ENCODE measurements at regions not wholly inside any gene's neighbourhood (a gene's known extent, or its start where the extent isn't known, plus 50 kb on each side); places are given as distances from the start of the nearest gene placed in this dataset.

GRCh38 chr1:57605933-57606332, 182.1 kb upstream of the DAB1 start:
- H3K9me2 ChIP-seq (ENCODE audit: insufficient read depth), result no peaks in the 10 kb centered on the region
- no peak overlapping the region for H2AFZ ChIP-seq (ENCODE audit: low read depth, low read length, poor library complexity, severe bottlenecking)
- H3K36me3 ChIP-seq (ENCODE audit: control insufficient read depth in 1 of 2, insufficient read depth in 2 of 2, low read length in 2 of 2), result no peaks in the 10 kb centered on the region
- no peak overlapping the region for H3K4me2 ChIP-seq (ENCODE audit: low read length)
- no peaks in the 10 kb centered on the region for H4K20me1 ChIP-seq (ENCODE audit: insufficient read depth)
- DNase-seq (ENCODE audit: low read depth, low spot score), result no peak
- intact Hi-C loops (cut with micrococcal nuclease), result no loop called here
- no peaks in the 10 kb centered on the region for H3K27me3 ChIP-seq (ENCODE audit: insufficient read depth, low read length)
- ChIA-PET POLR2A (no interaction called here), RAD21 (ENCODE audit: low non-redundant PET in 1 of 2, low total read pairs in 2 of 2, uncharacterized antibody in 2 of 2, unreplicated experiment in 2 of 2) (no interaction called here), CTCF (no interaction called here)
- H3K4me3 ChIP-seq (replicated peaks in 1 of 2; ENCODE audit: low read depth in 1 of 2, low read length in 2 of 2), result no peak overlapping the region
- no peaks in the 10 kb centered on the region for H3K79me2 ChIP-seq (ENCODE audit: insufficient read depth, low read length)
- TF ChIP-seq ATF3 (IDR thresholded peaks at IDR 0.05) (no peak), SIN3A (IDR thresholded peaks at IDR 0.05; ENCODE audit: low read depth) (no peak), EZH2 (IDR thresholded peaks at IDR 0.05) (no peak), EZH2phosphoT487 (IDR thresholded peaks at IDR 0.05; ENCODE audit: borderline replicate concordance) (no peak), JUND (IDR thresholded peaks at IDR 0.05) (no peak), SRF (IDR thresholded peaks at IDR 0.05; ENCODE audit: low read depth) (no peak), CTCF (IDR thresholded peaks at IDR 0.05 in 2 of 3, conservative IDR thresholded peaks at IDR 0.05 in 1 of 3; ENCODE audit: borderline replicate concordance in 1 of 3, insufficient read depth in 1 of 3, low read depth in 2 of 3, low read length in 2 of 3) (no peak), ELF1 (IDR thresholded peaks at IDR 0.05; ENCODE audit: borderline replicate concordance, low read depth) (no peak), YY1 (IDR thresholded peaks at IDR 0.05; ENCODE audit: extremely low read depth, insufficient replicate concordance, low read depth, low read length) (no peak), ZNF274 (IDR thresholded peaks at IDR 0.05; ENCODE audit: low read depth, low read length) (no peak), CEBPB (IDR thresholded peaks at IDR 0.05; ENCODE audit: low read depth) (no peak), EGR1 (IDR thresholded peaks at IDR 0.05; ENCODE audit: low read depth) (no peak), CBX3 (IDR thresholded peaks at IDR 0.05; ENCODE audit: low read depth) (no peak), POLR2AphosphoS5 (IDR thresholded peaks at IDR 0.05; ENCODE audit: low read depth, low read length) (no peak), REST (IDR thresholded peaks at IDR 0.05; ENCODE audit: low read depth) (no peak)
- no peak overlapping the region for H3K27ac ChIP-seq (ENCODE audit: low read depth, low read length)
- no peak overlapping the region for H3K9ac ChIP-seq (ENCODE audit: low read length)
- BruUV-seq (replicated peaks), result no TSS peak
- H3K4me1 ChIP-seq (ENCODE audit: control insufficient read depth in 1 of 2, insufficient read depth in 2 of 2, low read length in 2 of 2), result no peaks in the 10 kb centered on the region
- no peak for ATAC-seq
- H3K9me3 ChIP-seq (ENCODE audit: control insufficient read depth in 1 of 2, insufficient read depth in 1 of 2, low read depth in 1 of 2, low read length in 2 of 2), result no peaks in the 10 kb centered on the region
